Naive thymus-derived CD4-positive, alpha-beta T cell (primary cell): ENCODE measurements at regions not wholly inside any gene's neighbourhood (a gene's known extent, or its start where the extent isn't known, plus 50 kb on each side); places are given as distances from the start of the nearest gene placed in this dataset.

Experiments
- ATAC-seq: fragments of 150-1000 bp; cut with Tn5 transposase; 2 replicates; pipeline ENCODE4 v1.10.0; 2021; ENCODE audit warnings: mild to moderate bottlenecking, moderate library complexity
- CTCF ChIA-PET: fragments of 350-600 bp; sonication (Branson Sonifier 250); formaldehyde crosslinking; loops from one replicate; lab custom pipeline; 2021; ENCODE audit warnings: antibody characterized with exemption; lab: Charles Lee
- POLR2A ChIA-PET: fragments of 350-600 bp; sonication (Branson Sonifier 250); formaldehyde crosslinking; loops from one replicate; lab custom pipeline; 2021; ENCODE audit warnings: antibody characterized with exemption, inconsistent platforms; lab: Charles Lee
- DNase-seq, 9 donors: peaks; one replicate each; pipeline versions ENCODE4 v3.0.0 to v3.0.0-alpha.2; 2020 to 2022; ENCODE audit warnings: mixed read lengths in 1 of 9
- H3K27ac ChIP-seq: one replicate; pipeline ENCODE4 v1.7.0; 2013; ENCODE audit warnings: mild to moderate bottlenecking, low read depth, low read length, moderate library complexity
- H3K27me3 ChIP-seq, 2 donors: one replicate each; pipeline ENCODE4 v1.7.0; 2013; ENCODE audit warnings: low read length in 2 of 2, mild to moderate bottlenecking in 2 of 2, moderate library complexity in 2 of 2; ENCODE audit not compliant: control insufficient read depth in 2 of 2, insufficient read depth in 2 of 2
- H3K36me3 ChIP-seq, 3 experiments: 1 replicate in 2 of 3; 2 replicates in 1 of 3; pipeline ENCODE4 v1.7.0; 2013; ENCODE audit warnings: low read length in 3 of 3, mild to moderate bottlenecking in 3 of 3, moderate library complexity in 1 of 3; ENCODE audit not compliant: insufficient read depth in 3 of 3, control insufficient read depth in 2 of 3
- H3K4me1 ChIP-seq, 2 donors: one replicate each; pipeline ENCODE4 v1.7.0; 2013; ENCODE audit warnings: low read length in 2 of 2, mild to moderate bottlenecking in 2 of 2, moderate library complexity in 1 of 2; ENCODE audit not compliant: control insufficient read depth in 2 of 2, insufficient read depth in 2 of 2
- H3K4me3 ChIP-seq: 2 replicates; pipeline ENCODE4 v1.7.0; 2013; ENCODE audit warnings: mild to moderate bottlenecking, low read length
- H3K9me3 ChIP-seq, 3 experiments: 1 replicate in 2 of 3; 2 replicates in 1 of 3; pipeline ENCODE4 v1.7.0; 2013; ENCODE audit warnings: low read length in 3 of 3; ENCODE audit not compliant: control insufficient read depth in 2 of 3
- H3K27ac Mint-ChIP-seq, 9 donors: one replicate each; pipeline ENCODE4 v1.8.0; 2020 to 2022; ENCODE audit warnings: mixed read lengths in 9 of 9, mild to moderate bottlenecking in 8 of 9, moderate library complexity in 5 of 9, inconsistent platforms in 2 of 9
- H3K27me3 Mint-ChIP-seq, 5 donors: one replicate each; pipeline ENCODE4 v1.8.0; 2021 to 2022; ENCODE audit warnings: mixed read lengths in 5 of 5, mild to moderate bottlenecking in 1 of 5
- H3K36me3 Mint-ChIP-seq, 5 donors: one replicate each; pipeline ENCODE4 v1.8.0; 2020 to 2022; ENCODE audit warnings: mixed read lengths in 5 of 5, mild to moderate bottlenecking in 3 of 5, inconsistent platforms in 1 of 5
- H3K4me1 Mint-ChIP-seq, 7 donors: one replicate each; pipeline ENCODE4 v1.8.0; 2020 to 2022; ENCODE audit warnings: mixed read lengths in 7 of 7, mild to moderate bottlenecking in 3 of 7, inconsistent platforms in 1 of 7
- H3K4me3 Mint-ChIP-seq, 10 donors: one replicate each; pipeline ENCODE4 v1.8.0; 2020 to 2022; ENCODE audit warnings: mild to moderate bottlenecking in 10 of 10, mixed read lengths in 10 of 10, moderate library complexity in 6 of 10, inconsistent platforms in 2 of 10
- H3K9me3 Mint-ChIP-seq, 11 donors: one replicate each; pipeline ENCODE4 v1.8.0; 2020 to 2022; ENCODE audit warnings: mixed read lengths in 11 of 11, mild to moderate bottlenecking in 4 of 11, inconsistent platforms in 1 of 11, moderate library complexity in 1 of 11
- intact Hi-C, 2 donors: fragments of 100-400 bp; cut with micrococcal nuclease; formaldehyde crosslinking; loops; one replicate each; pipeline ENCODE4 v1.15.1; 2023

DNA sequence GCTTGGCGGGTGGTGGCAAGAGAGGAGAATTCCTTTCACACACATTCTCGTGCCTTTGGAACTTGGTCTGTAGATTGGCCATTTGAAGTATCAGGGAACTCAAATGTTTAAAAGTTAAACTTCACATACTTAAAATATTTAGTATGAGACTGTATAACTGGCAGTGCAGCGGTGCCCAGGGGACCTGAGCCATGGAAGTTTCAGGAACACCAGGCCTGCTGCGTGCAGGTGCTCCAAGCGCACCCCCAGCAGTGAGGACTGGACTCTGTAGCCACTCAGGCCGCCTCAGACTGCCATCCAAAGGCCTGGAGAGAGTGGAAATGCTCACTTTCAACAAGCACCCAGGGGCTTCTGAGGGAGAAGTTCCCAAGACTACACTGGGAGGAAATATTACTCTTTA, 273.5 kb upstream of the IRX2 start:
- DNase-seq (no peak), ATAC-seq (no peak)
- H3K27ac ChIP-seq = no peak overlapping the region
- no peaks in the 10 kb centered on the region for H3K4me1 ChIP-seq
- Mint-ChIP-seq H3K9me3 (peaks cover 0 to 13% (median 3%) of the 10 kb centered on the region in 11 donors), H3K4me3 (no peak overlapping the region), H3K4me1 (peaks cover 0 to 1% (median 0%) of the 10 kb centered on the region in 7 donors), H3K27ac (no peak overlapping the region), H3K36me3 (no peaks in the 10 kb centered on the region), H3K27me3 (peaks cover 0 to 3% (median 0%) of the 10 kb centered on the region in 5 donors)
- CTCF ChIA-PET = no interaction called here
- H3K4me3 ChIP-seq = no peak overlapping the region
- POLR2A ChIA-PET = no interaction called here
- intact Hi-C loops = no loop called here
- no peaks in the 10 kb centered on the region for H3K27me3 ChIP-seq
- H3K9me3 ChIP-seq = no peaks in the 10 kb centered on the region
- H3K36me3 ChIP-seq = no peaks in the 10 kb centered on the region

- no peak for ATAC-seq
- no peak for DNase-seq
- Histone ChIP-seq H3K4me3 (no peak overlapping the region), H3K36me3 (no peaks in the 10 kb centered on the region), H3K27me3 (no peaks in the 10 kb centered on the region), H3K9me3 (no peaks in the 10 kb centered on the region), H3K27ac (no peak overlapping the region), H3K4me1 (no peaks in the 10 kb centered on the region)
- peaks cover 0 to 13% (median 3%) of the 10 kb centered on the region in 11 donors for H3K9me3 Mint-ChIP-seq
- intact Hi-C loops = no loop called here
- H3K27me3 Mint-ChIP-seq = peaks cover 0 to 3% (median 0%) of the 10 kb centered on the region in 5 donors
- CTCF ChIA-PET = no interaction called here
- H3K4me3 Mint-ChIP-seq = no peak overlapping the region
- H3K27ac Mint-ChIP-seq = no peak overlapping the region
- POLR2A ChIA-PET = no interaction called here
- no peaks in the 10 kb centered on the region for H3K36me3 Mint-ChIP-seq
- H3K4me1 Mint-ChIP-seq = peaks cover 0 to 1% (median 0%) of the 10 kb centered on the region in 7 donors
Observed at GRCh38 chr5:3024554-3024953, 273.1 kb upstream of the IRX2 start.

- Mint-ChIP-seq H3K36me3 (no peaks in the 10 kb centered on the region), H3K27ac (no peak overlapping the region), H3K4me1 (peaks cover 0 to 1% (median 0%) of the 10 kb centered on the region in 7 donors), H3K9me3 (peaks cover 0 to 13% (median 4%) of the 10 kb centered on the region in 11 donors), H3K4me3 (no peak overlapping the region), H3K27me3 (peaks cover 0 to 3% (median 0%) of the 10 kb centered on the region in 5 donors)
- no peaks in the 10 kb centered on the region for H3K4me1 ChIP-seq
- DNase-seq (no peak), ATAC-seq (no peak)
- no peaks in the 10 kb centered on the region for H3K36me3 ChIP-seq
- H3K9me3 ChIP-seq = no peaks in the 10 kb centered on the region
- H3K27me3 ChIP-seq = no peaks in the 10 kb centered on the region
- H3K4me3 ChIP-seq = no peak overlapping the region
- intact Hi-C loops = no loop called here
- CTCF ChIA-PET = no interaction called here
- POLR2A ChIA-PET = no interaction called here
- H3K27ac ChIP-seq = no peak overlapping the region
Observed at GRCh38 chr5:3024126-3024525, 272.6 kb upstream of the IRX2 start.

- no peaks in the 10 kb centered on the region for H3K9me3 ChIP-seq
- intact Hi-C loops = no loop called here
- H3K36me3 ChIP-seq = no peaks in the 10 kb centered on the region
- no peaks in the 10 kb centered on the region for H3K4me1 ChIP-seq
- DNase-seq = no peak
- H3K27me3 ChIP-seq = no peaks in the 10 kb centered on the region
- Mint-ChIP-seq H3K4me1 (peaks cover 0 to 1% (median 0%) of the 10 kb centered on the region in 7 donors), H3K27ac (no peak overlapping the region), H3K27me3 (peaks cover 0 to 3% (median 0%) of the 10 kb centered on the region in 5 donors), H3K4me3 (no peak overlapping the region), H3K36me3 (no peaks in the 10 kb centered on the region), H3K9me3 (peaks cover 0 to 12% (median 3%) of the 10 kb centered on the region in 11 donors)
- no peak overlapping the region for H3K27ac ChIP-seq
- ChIA-PET POLR2A (no interaction called here), CTCF (no interaction called here)
- ATAC-seq = no peak
- H3K4me3 ChIP-seq = no peak overlapping the region
Observed at GRCh38 chr5:3023656-3024055, 272.2 kb upstream of the IRX2 start.

- Histone ChIP-seq H3K27me3 (no peaks in the 10 kb centered on the region), H3K27ac (no peak overlapping the region), H3K9me3 (no peaks in the 10 kb centered on the region), H3K4me1 (no peaks in the 10 kb centered on the region), H3K36me3 (no peaks in the 10 kb centered on the region), H3K4me3 (no peak overlapping the region)
- DNase-seq (no peak), ATAC-seq (no peak)
- Mint-ChIP-seq H3K9me3 (peaks cover 0 to 11% (median 3%) of the 10 kb centered on the region in 11 donors), H3K27ac (no peak overlapping the region), H3K4me3 (no peak overlapping the region), H3K36me3 (no peaks in the 10 kb centered on the region), H3K27me3 (peaks cover 0 to 3% (median 0%) of the 10 kb centered on the region in 5 donors), H3K4me1 (no peaks in the 10 kb centered on the region)
- intact Hi-C loops = no loop called here
- ChIA-PET CTCF (no interaction called here), POLR2A (no interaction called here)
Observed at GRCh38 chr5:3022665-3023064, 271.2 kb upstream of the IRX2 start.

- H3K9me3 ChIP-seq = no peaks in the 10 kb centered on the region
- H3K4me1 ChIP-seq = no peaks in the 10 kb centered on the region
- no peaks in the 10 kb centered on the region for H3K4me1 Mint-ChIP-seq
- POLR2A ChIA-PET = no interaction called here
- peaks cover 0 to 3% (median 0%) of the 10 kb centered on the region in 5 donors for H3K27me3 Mint-ChIP-seq
- ATAC-seq (no peak), DNase-seq (no peak)
- H3K27me3 ChIP-seq = no peaks in the 10 kb centered on the region
- no peak overlapping the region for H3K4me3 ChIP-seq
- peaks cover 0 to 7% (median 0%) of the 10 kb centered on the region in 11 donors for H3K9me3 Mint-ChIP-seq
- intact Hi-C loops = no loop called here
- H3K36me3 ChIP-seq = no peaks in the 10 kb centered on the region
- no peaks in the 10 kb centered on the region for H3K36me3 Mint-ChIP-seq
- H3K4me3 Mint-ChIP-seq = no peak overlapping the region
- H3K27ac ChIP-seq = no peak overlapping the region
- no peak overlapping the region for H3K27ac Mint-ChIP-seq
- CTCF ChIA-PET = no interaction called here
Observed at GRCh38 chr5:3020426-3020825, 268.9 kb upstream of the IRX2 start.

DNA sequence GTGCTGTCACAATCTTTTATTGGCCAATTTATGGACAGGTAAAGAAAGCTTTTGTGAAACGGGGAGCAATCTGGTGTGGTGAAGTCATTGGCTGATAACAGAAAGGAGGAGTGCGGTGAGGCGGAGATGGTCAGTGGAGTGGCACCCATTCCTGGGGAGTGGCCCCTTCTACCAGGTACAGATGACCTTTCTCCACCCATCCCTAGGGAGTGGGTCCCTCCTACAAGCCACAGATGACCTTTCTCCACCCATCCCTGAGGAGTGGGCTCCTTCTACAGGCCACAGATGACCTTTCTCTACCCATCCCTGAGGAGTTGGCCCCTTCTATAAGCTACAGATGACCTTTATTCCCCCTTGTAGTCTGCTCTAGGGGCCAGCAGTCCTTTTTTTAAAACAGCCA, 267.6 kb upstream of the IRX2 start:
- ChIA-PET CTCF (no interaction called here), POLR2A (no interaction called here)
- Mint-ChIP-seq H3K4me3 (no peak overlapping the region), H3K27me3 (peaks cover 0 to 3% (median 0%) of the 10 kb centered on the region in 5 donors), H3K4me1 (no peaks in the 10 kb centered on the region), H3K27ac (no peak overlapping the region), H3K9me3 (peaks cover 0 to 7% (median 0%) of the 10 kb centered on the region in 11 donors), H3K36me3 (no peaks in the 10 kb centered on the region)
- Histone ChIP-seq H3K4me1 (no peaks in the 10 kb centered on the region), H3K27ac (no peak overlapping the region), H3K9me3 (no peaks in the 10 kb centered on the region), H3K36me3 (no peaks in the 10 kb centered on the region), H3K27me3 (no peaks in the 10 kb centered on the region), H3K4me3 (no peak overlapping the region)
- intact Hi-C loops = no loop called here
- no peak for ATAC-seq
- DNase-seq = no peak
